Skin epidermis (tissue), 12 donors: ENCODE measurements at regions not wholly inside any gene's neighbourhood (a gene's known extent, or its start where the extent isn't known, plus 50 kb on each side); places are given as distances from the start of the nearest gene placed in this dataset.
"Not testable (repeated sequence)": the region's sequence is repeated elsewhere in the genome, so short reads cannot be mapped to it uniquely, and the experiment has no call there.

Experiments
- H3K27ac ChIP-seq, 21 experiments: fragments of 200-600 bp; sonication (generic) in 11 of 21; one replicate each; pipeline ENCODE4 v1.5.0; 2020; ENCODE audit warnings: mild to moderate bottlenecking in 3 of 21, inconsistent platforms in 2 of 21, moderate library complexity in 2 of 21
- H3K4me3 ChIP-seq, 7 experiments: fragments of 200-600 bp; sonication (generic) in 2 of 7; one replicate each; pipeline ENCODE4 v1.5.0; 2020; ENCODE audit warnings: inconsistent platforms in 2 of 7, mild to moderate bottlenecking in 2 of 7, moderate library complexity in 1 of 7

DNA sequence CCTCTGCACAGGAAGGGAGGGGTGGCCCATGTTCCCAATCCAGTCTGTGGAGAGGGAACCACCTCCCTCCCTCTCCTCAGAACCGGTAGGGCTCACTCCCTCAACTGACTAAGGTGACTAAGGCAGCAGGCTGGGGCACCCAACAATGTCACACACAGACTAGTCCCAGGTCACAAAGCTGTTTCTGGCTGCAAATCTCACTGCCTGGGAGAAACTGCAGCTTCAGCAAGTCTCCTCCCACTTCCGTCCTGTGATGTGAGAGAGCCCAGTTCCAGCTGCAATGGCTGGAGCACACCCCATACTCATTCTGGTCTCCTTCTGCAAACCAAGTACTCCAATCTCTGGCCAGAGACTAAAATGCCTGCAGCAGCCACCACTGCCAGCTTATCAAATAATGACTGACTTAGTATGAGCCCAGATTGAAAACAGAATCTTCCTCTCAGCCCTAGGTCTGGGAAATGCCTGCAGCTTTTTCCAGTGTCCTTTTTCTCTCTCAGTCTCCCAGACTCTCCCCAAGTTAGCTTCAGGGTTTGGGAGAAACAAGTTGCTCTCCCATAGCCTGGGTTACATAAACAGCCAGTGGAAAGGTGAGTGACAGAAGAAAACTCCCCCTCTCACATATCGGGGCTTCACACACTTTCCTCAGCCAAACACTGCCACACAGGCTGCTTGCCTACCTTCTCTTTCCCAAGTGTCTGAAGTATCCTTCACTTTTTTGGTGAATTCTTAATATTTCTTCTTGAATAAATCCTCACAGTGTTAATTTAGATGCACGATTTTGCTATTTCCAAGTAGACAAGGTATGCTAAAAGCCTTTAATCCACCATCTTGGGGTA lies 247.4 kb upstream of the RASA1 start:
- no peak overlapping the region for H3K4me3 ChIP-seq

DNA sequence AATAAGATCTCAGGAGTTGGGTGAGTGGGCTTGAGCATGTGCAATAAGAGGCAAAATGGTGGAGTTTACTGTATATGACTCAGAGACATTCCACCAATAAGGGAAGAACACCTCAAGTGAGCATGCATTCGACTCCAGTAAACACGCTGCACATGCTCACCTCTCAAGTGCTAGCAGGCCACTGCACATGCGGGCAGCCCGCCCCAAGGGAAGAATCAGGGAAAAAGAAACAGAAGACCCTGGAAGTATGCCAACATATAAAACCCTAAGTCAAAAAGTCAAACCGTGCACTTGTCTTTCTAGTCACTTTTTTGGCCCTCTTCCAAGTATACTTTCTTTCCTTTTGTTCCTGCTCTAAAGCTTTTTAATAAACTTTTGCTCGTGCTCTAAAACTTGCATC lies 245.3 kb upstream of the RASA1 start:
- H3K27ac ChIP-seq, result no peak overlapping the region
- H3K4me3 ChIP-seq, result no peak overlapping the region

More for the DNA sequence above, 247.4 kb upstream of the RASA1 start:
- H3K27ac ChIP-seq, result peak overlapping the region in 8 of 21 experiments; percentile 17 to 69 (median 52)

DNA sequence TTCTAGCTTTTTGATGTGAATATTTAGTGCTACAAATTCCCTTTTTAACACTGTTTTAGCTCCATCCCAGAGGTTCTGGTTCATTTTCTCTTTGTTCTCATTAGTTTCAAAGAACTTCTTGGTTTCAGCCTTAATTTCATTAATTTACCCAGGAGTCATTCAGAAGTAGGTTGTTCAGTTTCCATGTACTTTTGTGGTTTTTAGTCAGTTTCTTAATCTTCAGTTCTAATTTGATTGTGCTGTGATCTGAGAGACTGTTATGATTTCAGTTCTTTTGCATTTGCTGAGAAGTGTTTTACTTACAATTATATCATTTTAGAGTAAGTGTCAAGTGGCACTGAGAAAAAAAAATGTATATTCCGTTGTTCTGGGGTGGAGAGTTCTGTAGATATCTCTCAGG lies 240.1 kb upstream of the RASA1 start:
- H3K27ac ChIP-seq, result no peak overlapping the region
- H3K4me3 ChIP-seq, result no peak overlapping the region

DNA sequence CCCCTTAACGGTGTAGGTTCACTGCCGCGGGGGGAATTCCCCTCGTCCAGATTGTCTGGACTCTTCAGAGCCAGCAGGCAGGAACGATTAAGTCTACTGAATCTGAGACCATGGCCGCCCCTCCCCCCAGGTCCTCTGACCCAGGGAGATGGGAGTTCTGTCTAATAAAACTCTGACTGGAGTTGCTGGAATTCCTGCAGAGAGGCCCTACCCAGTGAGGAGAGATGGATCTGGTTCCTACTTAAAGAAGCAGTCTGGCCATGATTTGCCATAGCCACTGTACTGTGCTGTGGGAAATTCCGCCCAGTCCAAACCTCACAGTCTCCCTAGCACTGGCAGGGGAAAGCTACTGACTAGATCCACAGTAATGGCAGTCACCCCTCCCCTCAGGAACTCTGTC lies 237.7 kb upstream of the RASA1 start:
- H3K27ac ChIP-seq, result no peak overlapping the region
- no peak overlapping the region for H3K4me3 ChIP-seq

DNA sequence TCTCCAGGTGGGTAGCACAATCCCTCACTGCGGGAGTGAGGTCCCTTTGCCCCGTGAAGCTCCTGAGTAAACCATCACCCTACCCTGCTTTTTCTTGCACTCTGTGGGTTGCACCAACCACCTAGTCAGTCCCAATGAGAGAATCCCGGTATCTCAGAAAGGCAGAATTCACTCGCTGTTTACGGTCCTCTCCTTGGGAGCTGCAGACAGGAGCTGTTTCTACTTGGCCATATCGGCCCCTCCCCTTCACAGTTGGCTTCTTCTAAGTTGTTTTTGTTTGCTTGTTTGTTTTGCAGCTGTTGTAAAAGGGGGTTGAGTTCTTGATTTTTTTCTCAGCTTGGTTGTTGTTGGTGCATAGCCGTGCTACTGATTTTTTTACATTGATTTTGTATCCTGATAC lies 237.0 kb upstream of the RASA1 start:
- Histone ChIP-seq H3K4me3 (no peak overlapping the region), H3K27ac (no peak overlapping the region)

DNA sequence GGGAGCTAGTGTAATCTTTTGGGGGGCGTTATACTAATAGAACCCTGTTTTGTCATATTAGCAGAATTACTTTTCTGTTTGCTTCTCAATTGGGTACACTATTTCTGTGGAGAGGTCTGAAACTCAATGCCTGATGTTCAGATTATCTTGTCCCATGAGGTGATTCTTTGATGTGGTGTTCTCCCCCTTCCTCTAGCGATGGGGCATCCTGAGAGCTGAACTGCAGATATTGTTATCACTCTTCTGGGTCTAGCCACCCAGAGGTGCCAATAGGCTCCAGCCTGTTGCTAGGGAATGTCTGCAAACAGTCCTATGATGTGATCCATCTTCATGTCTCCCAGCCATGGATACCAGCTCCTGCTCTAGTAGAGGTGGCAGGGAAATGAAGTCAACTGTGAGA lies 233.1 kb upstream of the RASA1 start:
- Histone ChIP-seq H3K27ac (no peak overlapping the region), H3K4me3 (no peak overlapping the region)

DNA sequence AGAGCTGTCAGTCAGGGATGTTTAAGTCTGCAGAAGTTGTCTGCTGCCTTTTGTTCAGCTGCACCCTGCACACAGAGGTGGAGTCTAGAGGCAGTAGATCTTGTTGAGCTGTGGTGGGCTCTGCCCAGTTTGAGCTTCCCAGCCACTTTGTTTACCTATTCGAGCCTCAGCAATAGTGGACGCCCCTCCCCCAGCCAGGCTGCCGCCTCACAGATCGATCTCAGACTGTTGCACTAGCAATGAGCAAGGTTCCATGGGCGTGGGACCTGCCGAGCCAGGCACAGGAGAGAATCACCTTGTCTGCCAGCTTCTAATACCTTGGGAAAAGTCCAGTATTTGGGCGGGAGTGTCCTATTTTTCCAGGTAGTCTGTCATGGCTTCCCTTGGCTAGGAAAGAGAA lies 225.1 kb upstream of the RASA1 start:
- no peak overlapping the region for H3K27ac ChIP-seq
- no peak overlapping the region for H3K4me3 ChIP-seq

DNA sequence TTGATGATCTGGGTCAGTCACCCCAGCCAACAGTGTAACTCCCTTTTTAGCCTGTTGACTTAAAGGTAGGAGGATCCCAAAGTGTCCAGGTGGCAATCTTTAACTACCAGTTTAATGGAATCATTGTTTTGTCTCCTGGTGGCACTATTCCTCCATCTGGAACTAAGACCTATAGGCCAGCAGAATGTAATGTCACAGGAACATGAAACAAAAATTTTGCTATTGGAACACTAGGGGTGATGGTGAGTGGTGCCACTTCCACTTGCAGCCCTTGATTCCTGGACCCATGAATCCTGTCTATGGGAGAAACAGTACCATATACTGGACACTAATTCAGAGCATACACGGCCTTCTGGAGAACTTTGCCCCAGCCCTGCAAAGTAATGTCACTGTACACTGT lies 219.5 kb upstream of the RASA1 start:
- H3K4me3 ChIP-seq, result no peak overlapping the region

DNA sequence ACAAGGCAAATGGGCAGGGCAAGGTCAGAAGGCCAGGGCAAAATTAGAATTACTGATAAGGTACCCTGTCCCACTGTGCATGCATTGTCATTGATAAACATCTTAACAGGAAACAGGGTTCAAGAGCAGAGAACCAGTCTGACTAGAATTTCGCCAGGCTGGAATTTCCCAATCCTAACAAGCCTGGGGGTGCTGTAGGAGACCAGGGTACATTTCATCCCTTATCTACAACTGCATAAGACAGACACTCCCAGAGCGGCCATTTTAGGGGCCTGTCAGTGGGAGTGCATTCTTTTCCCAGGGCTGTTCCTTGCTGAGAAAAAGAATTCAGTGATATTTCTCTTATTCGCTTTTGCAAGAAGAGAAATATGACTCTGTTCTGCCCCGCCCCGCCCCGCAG lies 218.7 kb upstream of the RASA1 start:
- not testable (repeated sequence) for H3K27ac ChIP-seq, H3K4me3 ChIP-seq

More for the DNA sequence above, 219.5 kb upstream of the RASA1 start:
- no peak overlapping the region for H3K27ac ChIP-seq

DNA sequence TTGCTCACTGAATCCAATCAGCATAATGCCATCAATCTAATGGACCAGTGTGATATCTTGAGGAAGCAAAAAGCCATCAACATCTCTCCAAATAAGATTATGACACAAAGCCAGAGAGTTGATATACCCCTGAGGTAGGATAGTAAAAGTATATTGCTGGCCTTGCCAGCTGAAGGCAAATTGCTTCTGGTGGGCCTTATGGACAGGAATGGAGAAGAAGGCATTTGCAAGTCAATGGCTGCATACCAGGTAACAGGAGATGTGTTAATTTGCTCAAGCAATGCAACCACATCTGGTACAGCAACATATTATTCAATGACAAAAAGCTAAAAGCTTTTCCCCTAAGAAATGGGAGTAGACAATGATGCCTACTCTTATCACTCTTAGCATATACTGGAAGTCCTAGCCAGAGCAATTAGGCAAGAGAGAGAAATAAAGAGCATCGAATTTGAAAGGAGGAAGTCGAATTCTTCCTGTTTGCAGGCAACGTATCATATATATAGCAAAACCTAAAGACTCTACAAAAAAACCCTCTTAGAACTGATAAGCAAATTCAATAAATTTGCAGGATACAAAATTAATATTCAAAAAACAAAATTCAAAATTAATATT lies 216.1 kb upstream of the RASA1 start:
- H3K4me3 ChIP-seq, result no peak overlapping the region

DNA sequence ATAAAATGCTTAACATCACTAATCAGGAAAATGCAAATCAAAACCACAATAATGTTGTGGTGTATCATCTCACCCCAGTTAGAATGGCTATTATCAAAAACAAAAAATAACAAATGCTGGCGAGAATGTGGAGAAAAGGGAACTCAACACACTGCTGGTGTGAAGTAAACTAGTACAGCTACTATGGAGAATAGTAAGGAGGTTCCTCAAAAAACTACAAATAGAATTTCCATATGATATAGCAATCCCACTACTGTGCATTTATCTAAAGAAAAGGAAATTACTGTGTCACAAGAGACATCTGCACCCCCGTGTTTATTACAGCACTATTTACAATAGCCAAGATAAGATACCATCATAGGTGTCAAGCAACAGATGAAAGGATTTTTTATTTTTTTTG lies 214.5 kb upstream of the RASA1 start:
- Histone ChIP-seq H3K27ac (no peak overlapping the region), H3K4me3 (no peak overlapping the region)

More for the DNA sequence above, 216.1 kb upstream of the RASA1 start:
- H3K27ac ChIP-seq, result no peak overlapping the region

DNA sequence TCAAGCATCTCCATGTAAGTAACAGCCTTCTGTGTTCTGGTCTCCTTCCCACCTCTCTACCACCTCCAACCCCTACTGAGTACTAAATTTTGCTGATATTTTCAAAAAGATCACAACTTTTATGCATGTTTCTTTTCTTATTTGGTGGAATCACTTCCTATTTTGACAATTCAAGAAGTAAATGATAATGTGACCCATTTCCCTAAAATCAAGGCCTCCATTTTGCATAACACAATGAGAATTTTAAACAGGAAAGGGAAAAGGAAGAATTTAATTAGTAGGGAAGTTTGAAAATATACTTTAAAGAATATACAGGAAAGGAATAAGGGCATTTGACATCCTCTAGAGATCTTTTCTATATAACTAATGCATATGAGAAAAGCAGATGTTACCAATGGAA lies 212.9 kb upstream of the RASA1 start:
- H3K4me3 ChIP-seq, result no peak overlapping the region
- no peak overlapping the region for H3K27ac ChIP-seq

DNA sequence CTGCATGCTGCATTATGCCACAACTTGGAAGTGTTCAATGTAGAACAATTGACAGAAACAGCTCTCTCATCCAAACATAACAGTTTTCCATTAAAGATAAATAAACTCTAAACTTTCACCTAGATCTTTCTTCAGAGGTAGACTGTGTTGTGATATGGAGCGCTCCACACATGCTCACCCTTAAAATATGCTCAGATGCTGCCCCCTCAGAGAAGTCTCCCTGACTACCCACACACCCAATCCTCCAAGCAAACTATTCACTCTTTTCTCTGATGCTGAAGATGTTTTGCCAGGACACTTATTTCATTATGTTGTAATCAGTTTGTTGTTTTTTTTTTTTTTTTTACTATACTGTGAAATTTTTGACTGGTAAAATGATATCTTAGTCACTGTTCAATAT lies 206.6 kb upstream of the RASA1 start:
- Histone ChIP-seq H3K4me3 (no peak overlapping the region), H3K27ac (no peak overlapping the region)

DNA sequence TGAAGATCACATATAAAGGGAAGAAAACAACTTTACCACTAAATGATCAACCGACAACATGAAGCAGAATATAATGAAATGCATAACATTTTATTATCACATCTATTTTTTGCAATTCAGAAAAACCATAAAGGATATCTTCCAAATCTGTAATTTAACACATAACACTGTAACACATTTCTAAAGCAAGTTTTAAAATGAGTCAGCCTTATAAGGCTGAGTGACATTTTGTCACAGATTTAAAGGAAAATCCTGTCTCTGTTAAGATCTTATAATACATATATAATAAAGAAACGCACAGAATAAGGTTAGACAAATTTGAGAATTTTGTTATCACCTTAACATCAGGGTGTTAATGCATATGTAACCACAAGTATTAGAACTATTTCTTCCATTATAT lies 198.4 kb upstream of the RASA1 start:
- no peak overlapping the region for H3K27ac ChIP-seq

DNA sequence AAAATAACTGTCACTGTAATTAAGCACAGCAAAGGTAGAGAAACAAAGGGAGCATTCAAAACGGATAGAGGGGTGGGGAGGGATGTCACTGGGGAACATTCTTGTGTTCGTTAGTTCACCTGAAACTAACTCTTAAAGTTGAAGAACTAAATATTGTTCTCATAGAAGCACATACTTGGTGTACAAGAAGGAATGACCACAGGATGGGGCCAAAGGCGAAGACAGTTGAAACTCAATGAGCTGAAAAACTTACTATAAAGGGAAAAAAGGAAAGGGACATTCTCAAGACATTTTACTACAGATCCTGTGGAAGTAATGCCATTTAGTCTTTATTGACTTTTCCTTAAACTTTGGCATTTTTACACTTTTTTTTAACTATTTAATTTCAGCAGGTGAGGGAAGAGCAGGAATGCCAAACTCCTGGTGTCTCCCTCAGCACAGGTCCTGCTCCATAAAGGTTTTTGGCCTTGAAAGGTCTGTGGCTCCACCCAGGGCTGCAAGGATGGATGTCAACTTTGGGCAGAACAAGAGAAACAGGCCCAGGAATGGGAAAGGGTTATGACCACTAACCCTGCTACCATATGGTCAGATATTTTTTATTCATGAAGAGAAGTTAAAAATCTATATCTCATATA lies 197.6 kb upstream of the RASA1 start:
- H3K27ac ChIP-seq, result no peak overlapping the region
- H3K4me3 ChIP-seq, result no peak overlapping the region

More for the DNA sequence above, 198.4 kb upstream of the RASA1 start:
- no peak overlapping the region for H3K4me3 ChIP-seq

DNA sequence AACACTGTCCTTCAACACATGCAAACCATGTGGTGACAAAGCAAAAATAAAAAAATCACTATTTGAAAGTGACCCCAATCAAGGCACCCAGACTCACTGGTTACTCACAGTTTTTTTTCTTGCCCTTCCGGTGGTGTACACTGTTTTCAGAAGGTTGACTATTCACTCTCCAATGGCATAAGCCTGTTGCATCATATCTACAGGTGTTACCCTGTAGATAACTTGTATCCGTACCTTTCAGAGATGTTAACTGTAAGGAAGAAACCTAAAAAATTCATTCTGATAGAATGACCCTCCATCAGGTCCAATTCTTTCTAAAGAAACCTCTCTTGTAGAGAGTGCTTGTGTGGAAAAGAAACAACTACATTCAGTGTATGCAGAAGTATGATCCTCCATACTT lies 193.6 kb upstream of the RASA1 start:
- Histone ChIP-seq H3K27ac (no peak overlapping the region), H3K4me3 (no peak overlapping the region)

DNA sequence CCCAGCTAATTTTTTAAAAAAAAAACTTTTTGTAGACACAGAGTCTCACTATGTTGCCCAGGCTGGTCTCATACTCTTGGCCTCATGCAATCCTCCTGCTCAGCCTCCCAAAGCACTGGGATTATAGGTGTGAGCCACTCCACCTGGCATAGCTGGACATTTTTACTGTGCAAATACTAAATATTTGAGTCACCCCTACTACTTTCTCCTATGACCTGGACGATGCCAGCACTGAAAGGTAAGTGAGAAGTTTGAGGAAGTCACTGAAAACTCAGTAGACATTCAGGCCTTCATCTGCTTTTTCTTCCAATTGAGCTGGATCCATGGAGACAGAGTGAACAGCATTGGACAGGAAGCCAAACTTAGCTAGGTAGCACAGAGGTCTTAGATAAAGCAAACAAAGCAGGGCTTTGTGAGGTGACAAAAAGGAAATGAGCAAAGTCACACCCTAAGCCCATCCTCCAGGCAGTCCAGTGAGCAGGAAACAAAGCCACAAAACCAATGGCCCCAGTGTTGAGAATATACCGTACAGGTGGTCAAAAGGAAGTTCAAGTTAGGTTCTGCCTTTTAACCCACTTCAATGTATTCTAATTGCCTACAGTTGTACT lies 192.6 kb upstream of the RASA1 start:
- no peak overlapping the region for H3K4me3 ChIP-seq
- peak overlapping the region in 4 of 21 experiments; percentile 11 to 70 (median 50) for H3K27ac ChIP-seq

DNA sequence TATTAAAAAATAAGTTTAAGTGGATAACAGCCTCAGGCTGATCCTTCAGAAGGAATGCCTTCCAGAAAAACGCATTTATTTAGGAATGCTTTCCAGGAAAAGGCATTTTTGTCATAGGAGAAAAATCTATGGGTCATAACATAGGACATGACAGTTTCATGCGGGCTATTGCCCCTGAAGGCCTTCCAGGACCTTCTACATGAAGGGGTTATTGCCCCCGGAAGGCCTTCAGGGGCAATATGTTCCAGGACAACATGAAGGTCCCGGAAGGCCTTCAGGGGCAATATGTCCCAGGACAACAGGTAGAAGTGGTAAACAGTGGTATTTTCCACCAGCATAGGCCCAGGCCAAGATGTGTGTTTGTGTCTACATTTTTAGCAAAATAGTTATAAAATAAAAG lies 191.3 kb upstream of the RASA1 start:
- H3K27ac ChIP-seq, result no peak overlapping the region
- no peak overlapping the region for H3K4me3 ChIP-seq

DNA sequence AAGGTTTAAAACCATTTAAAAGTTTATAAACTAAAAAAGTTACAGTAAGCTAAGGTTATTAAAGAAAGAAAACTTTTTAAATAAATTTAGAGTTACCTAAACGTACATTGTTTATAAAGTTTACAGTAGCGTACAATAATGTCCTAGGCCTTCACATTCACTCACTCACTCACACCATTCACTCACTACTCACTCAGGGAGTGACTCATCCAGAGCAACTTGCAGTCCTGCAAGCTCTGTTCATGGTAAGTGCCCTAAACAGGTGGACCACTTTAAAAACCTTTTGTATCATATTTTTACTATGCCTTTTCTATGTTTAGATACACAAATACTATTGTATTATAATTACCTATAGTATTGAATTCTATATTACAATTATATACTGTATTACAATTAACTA lies 190.8 kb upstream of the RASA1 start:
- Histone ChIP-seq H3K4me3 (no peak overlapping the region), H3K27ac (no peak overlapping the region)

DNA sequence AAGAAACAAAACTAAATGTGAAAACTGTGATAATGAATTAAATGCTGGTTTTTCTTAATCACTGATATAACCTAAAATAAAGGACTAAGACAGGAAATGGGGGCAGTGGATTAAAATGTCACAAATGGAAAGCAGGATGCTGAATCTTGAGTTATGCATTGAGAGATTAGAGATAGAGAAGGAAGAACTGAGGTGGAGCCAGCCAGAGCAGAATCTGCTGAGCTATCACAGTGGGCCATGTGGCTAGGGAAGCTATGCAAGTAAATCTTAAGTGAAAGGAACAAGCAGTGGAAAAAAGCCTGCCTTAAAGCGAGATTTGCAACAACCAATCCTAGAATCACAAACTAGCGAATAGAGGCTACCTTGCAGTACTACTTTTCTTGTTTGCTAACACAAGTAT lies 188.5 kb upstream of the RASA1 start:
- H3K27ac ChIP-seq, result no peak overlapping the region
- H3K4me3 ChIP-seq, result no peak overlapping the region

DNA sequence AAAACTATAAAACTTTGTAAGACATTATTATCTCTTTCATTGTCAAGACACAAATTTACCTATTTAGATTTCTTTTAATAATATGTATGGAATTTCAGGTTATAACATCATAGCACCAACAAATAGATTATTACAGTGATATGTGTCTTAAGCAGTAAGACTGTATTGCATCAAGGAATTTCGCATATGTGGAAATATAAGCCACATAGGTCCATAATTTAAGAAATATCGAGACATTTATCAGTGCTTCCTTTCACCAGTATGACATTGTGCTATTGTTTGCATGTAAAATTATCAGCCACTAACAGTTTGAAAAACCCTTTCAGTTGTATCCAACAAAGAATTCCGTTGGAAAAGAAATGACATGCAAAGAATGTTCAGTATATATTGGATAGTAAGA lies 186.7 kb upstream of the RASA1 start:
- peak overlapping the region in 5 of 21 experiments; percentile 24 to 84 (median 62) for H3K27ac ChIP-seq
- no peak overlapping the region for H3K4me3 ChIP-seq
